H9 (cell line): ENCODE measurements at regions not wholly inside any gene's neighbourhood (a gene's known extent, or its start where the extent isn't known, plus 50 kb on each side); places are given as distances from the start of the nearest gene placed in this dataset.
A peak's percentile ranks its signal among the peaks of the same experiment; 100 is the strongest.

Source experiments
- DNase-seq: peaks from one replicate; pipeline ENCODE4 v3.0.0-alpha.2; 2017
- H2AFZ ChIP-seq: one replicate; pipeline ENCODE4 v1.6.1; 2013; ENCODE audit warnings: mild to moderate bottlenecking, low read length, control low read depth, moderate library complexity
- H2AK5ac ChIP-seq: 2 replicates; pipeline ENCODE4 v1.6.1; 2013; ENCODE audit warnings: low read length, control low read depth, mixed read lengths; ENCODE audit not compliant: insufficient read length
- H2BK120ac ChIP-seq: one replicate; pipeline ENCODE4 v1.6.1; 2013; ENCODE audit warnings: low read depth, mild to moderate bottlenecking, low read length, control low read depth, inconsistent platforms; ENCODE audit not compliant: poor library complexity, severe bottlenecking
- H2BK12ac ChIP-seq: 2 replicates; pipeline ENCODE4 v1.6.1; 2013; ENCODE audit warnings: low read length, control low read depth, mixed read lengths, low read depth; ENCODE audit not compliant: insufficient read length
- H2BK15ac ChIP-seq: 2 replicates; pipeline ENCODE4 v1.6.1; 2013; ENCODE audit warnings: low read depth, low read length, control low read depth
- H2BK20ac ChIP-seq: one replicate; pipeline ENCODE4 v1.6.1; 2013; ENCODE audit warnings: low read depth, mild to moderate bottlenecking, low read length, control low read depth, inconsistent platforms; ENCODE audit not compliant: poor library complexity, severe bottlenecking
- H2BK5ac ChIP-seq: 2 replicates; pipeline ENCODE4 v1.6.1; 2013; ENCODE audit warnings: low read length, control low read depth, mixed read lengths; ENCODE audit not compliant: insufficient read length
- H3K14ac ChIP-seq: 2 replicates; pipeline ENCODE4 v1.6.1; 2013; ENCODE audit warnings: low read length, control low read depth; ENCODE audit not compliant: insufficient read depth
- H3K18ac ChIP-seq: 2 replicates; pipeline ENCODE4 v1.6.1; 2013; ENCODE audit warnings: low read depth, mild to moderate bottlenecking, mixed read lengths, low read length, control low read depth; ENCODE audit not compliant: insufficient read length
- H3K23ac ChIP-seq: 2 replicates; pipeline ENCODE4 v1.6.1; 2013; ENCODE audit warnings: low read length, control low read depth, mixed read lengths, low read depth; ENCODE audit not compliant: insufficient read length
- H3K23me2 ChIP-seq: 2 replicates; pipeline ENCODE4 v1.6.1; 2013; ENCODE audit warnings: low read depth, mild to moderate bottlenecking, mixed read lengths, low read length, control low read depth; ENCODE audit not compliant: insufficient read length, poor library complexity, severe bottlenecking
- H3K27ac ChIP-seq: 2 replicates; pipeline ENCODE4 v1.5.1; 2013; ENCODE audit warnings: low read length, control low read depth, mixed read lengths, low read depth; ENCODE audit not compliant: insufficient read length
- H3K27me3 ChIP-seq: 2 replicates; pipeline ENCODE4 v1.6.1; 2013; ENCODE audit warnings: low read length, control low read depth, inconsistent platforms; ENCODE audit not compliant: insufficient read depth
- H3K4ac ChIP-seq: 2 replicates; pipeline ENCODE4 v1.6.1; 2013; ENCODE audit warnings: low read depth, mild to moderate bottlenecking, control low read depth, inconsistent platforms, low read length, moderate library complexity
- H3K4me1 ChIP-seq: 2 replicates; pipeline ENCODE4 v1.6.1; 2013; ENCODE audit warnings: low read length, control low read depth, inconsistent platforms; ENCODE audit not compliant: insufficient read depth
- H3K4me2 ChIP-seq: 2 replicates; pipeline ENCODE4 v1.6.1; 2013; ENCODE audit warnings: low read length, control low read depth, mixed read lengths; ENCODE audit not compliant: insufficient read length, insufficient read depth
- H3K56ac ChIP-seq: 2 replicates; pipeline ENCODE4 v1.6.1; 2013; ENCODE audit warnings: low read depth, mild to moderate bottlenecking, mixed read lengths, low read length, control low read depth; ENCODE audit not compliant: insufficient read length
- H3K79me1 ChIP-seq: 2 replicates; pipeline ENCODE4 v1.6.1; 2013; ENCODE audit warnings: low read depth, mild to moderate bottlenecking, moderate library complexity, low read length, control low read depth, inconsistent platforms; ENCODE audit not compliant: insufficient read depth, poor library complexity, severe bottlenecking
- H3K79me2 ChIP-seq: 2 replicates; pipeline ENCODE4 v1.6.1; 2013; ENCODE audit warnings: low read length, control low read depth, inconsistent platforms; ENCODE audit not compliant: insufficient read depth
- H3K9ac ChIP-seq: 2 replicates; pipeline ENCODE4 v1.6.1; 2013; ENCODE audit warnings: low read length, control low read depth, mixed read lengths; ENCODE audit not compliant: insufficient read length; ENCODE audit errors: extremely low read depth
- H3K9me3 ChIP-seq: one replicate; pipeline ENCODE4 v1.6.1; 2013; ENCODE audit warnings: low read depth, low read length, inconsistent platforms; ENCODE audit not compliant: control insufficient read depth
- H3T11ph ChIP-seq: one replicate; pipeline ENCODE4 v1.6.1; 2013; ENCODE audit warnings: mild to moderate bottlenecking, low read length, control low read depth, inconsistent platforms
- H4K20me1 ChIP-seq: one replicate; pipeline ENCODE4 v1.6.1; 2013; ENCODE audit not compliant: control insufficient read depth, insufficient read length, insufficient read depth
- H4K5ac ChIP-seq: 2 replicates; pipeline ENCODE4 v1.6.1; 2013; ENCODE audit warnings: low read depth, mild to moderate bottlenecking, mixed read lengths, low read length, control low read depth; ENCODE audit not compliant: insufficient read length
- H4K8ac ChIP-seq: replicated peaks from 2 replicates; pipeline ENCODE4 v1.6.1; 2013; ENCODE audit warnings: low read length, control low read depth, mixed read lengths, low read depth; ENCODE audit not compliant: insufficient read length
- H4K91ac ChIP-seq: 2 replicates; pipeline ENCODE4 v1.6.1; 2013; ENCODE audit warnings: low read depth, mild to moderate bottlenecking, moderate library complexity, mixed read lengths, low read length, control low read depth; ENCODE audit not compliant: insufficient read length
- H3K27ac Mint-ChIP-seq, 3 experiments: 2 replicates in 2 of 3; 3 replicates in 1 of 3; pipeline ENCODE4 v1.8.0; 2020 to 2021; ENCODE audit warnings: mixed read lengths in 3 of 3, mild to moderate bottlenecking in 1 of 3, moderate library complexity in 1 of 3
- H3K27me3 Mint-ChIP-seq: 2 replicates; pipeline ENCODE4 v1.8.0; 2021; ENCODE audit warnings: low read depth, mild to moderate bottlenecking, moderate library complexity, mixed read lengths
- H3K36me3 Mint-ChIP-seq, 3 experiments: 2 replicates in 2 of 3; 3 replicates in 1 of 3; pipeline ENCODE4 v1.8.0; 2020 to 2021; ENCODE audit warnings: low read depth in 3 of 3, mixed read lengths in 3 of 3; ENCODE audit not compliant: insufficient read depth in 1 of 3
- H3K4me1 Mint-ChIP-seq, 2 experiments: 2 replicates each; pipeline ENCODE4 v1.8.0; 2020; ENCODE audit warnings: mixed read lengths in 2 of 2
- H3K4me3 Mint-ChIP-seq, 2 experiments: 2 replicates in 1 of 2; 3 replicates in 1 of 2; pipeline ENCODE4 v1.8.0; 2020 to 2021; ENCODE audit warnings: mild to moderate bottlenecking in 2 of 2, mixed read lengths in 2 of 2, moderate library complexity in 1 of 2
- H3K9me3 Mint-ChIP-seq, 2 experiments: 2 replicates in 1 of 2; 3 replicates in 1 of 2; pipeline ENCODE4 v1.8.0; 2020; ENCODE audit warnings: mild to moderate bottlenecking in 2 of 2, mixed read lengths in 2 of 2, moderate library complexity in 1 of 2
- CTCF ChIP-seq: fragments of 200-600 bp; sonication (generic); conservative IDR thresholded peaks from 3 replicates; pipeline ENCODE4 v1.8.0; 2021; ENCODE audit warnings: antibody characterized with exemption, mild to moderate bottlenecking
- WGBS: extraction: QIAGEN DNeasy Blood & Tissue Kit; methylation state at CpG from one replicate; pipeline ENCODE4 v1.1.7; 2013; ENCODE audit warnings: missing lambda C conversion rate, low lambda C conversion rate, mixed read lengths; ENCODE audit not compliant: insufficient read length; ENCODE audit errors: extremely low coverage; 5-methylcytosine and 5-hydroxymethylcytosine counted together

DNA sequence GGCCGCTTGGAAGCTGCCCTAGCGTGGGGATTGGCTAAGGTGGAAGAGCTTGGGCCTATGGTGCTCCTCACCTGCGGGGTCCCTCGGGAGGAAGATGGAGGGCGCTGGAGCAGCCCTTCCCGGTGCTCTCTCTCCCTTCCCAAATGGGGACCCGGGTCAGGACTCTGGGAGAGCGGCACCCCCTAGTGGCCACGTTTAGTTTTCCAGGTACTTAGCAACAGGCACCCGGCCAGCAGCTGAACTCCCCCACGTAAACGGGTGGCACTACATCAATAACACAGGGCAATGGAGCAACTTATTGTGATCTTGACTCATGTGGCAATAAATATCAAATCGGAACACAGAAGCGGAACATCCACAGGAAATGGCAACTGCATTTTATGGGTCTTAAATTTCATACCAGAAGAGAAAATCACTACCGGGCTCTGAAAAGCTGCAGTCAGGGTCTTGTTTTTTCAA, 316.6 kb downstream of the AGTPBP1 start:
- H3K23ac ChIP-seq: no peak overlapping the region
- peaks cover 2 to 4% of the 10 kb centered on the region in 2 experiments; a peak in 2 of 5 replicates for H3K9me3 Mint-ChIP-seq
- no peak overlapping the region for H3K4me2 ChIP-seq
- DNase-seq: peak; percentile 92
- TF ChIP-seq CTCF: peak; percentile 95
- no peaks in the 10 kb centered on the region for H3K23me2 ChIP-seq
- no peak overlapping the region for H4K8ac ChIP-seq
- H2BK20ac ChIP-seq: no peak overlapping the region
- H2AK5ac ChIP-seq: no peak overlapping the region
- H3K9me3 ChIP-seq: no peaks in the 10 kb centered on the region
- H3K27ac ChIP-seq: no peak overlapping the region
- H3K56ac ChIP-seq: no peak overlapping the region
- H3K27ac Mint-ChIP-seq: no peak overlapping the region
- no peak overlapping the region for H3K4ac ChIP-seq
- H3K4me1 ChIP-seq: no peaks in the 10 kb centered on the region
- H3K27me3 Mint-ChIP-seq: no peaks in the 10 kb centered on the region; the same call in none of the 2 replicates
- no peaks in the 10 kb centered on the region for H3K79me1 ChIP-seq
- H4K91ac ChIP-seq: no peak overlapping the region
- no peak overlapping the region for H3K14ac ChIP-seq
- no peak overlapping the region for H2BK120ac ChIP-seq
- H3K4me3 Mint-ChIP-seq: no peak overlapping the region
- H3K9ac ChIP-seq: no peak overlapping the region
- H3K27me3 ChIP-seq: no peaks in the 10 kb centered on the region
- H3K36me3 Mint-ChIP-seq: peaks cover 0 to 4% (median 0%) of the 10 kb centered on the region in 3 experiments; a peak in 2 of 7 replicates
- no peak overlapping the region for H4K5ac ChIP-seq
- peak overlapping the region; percentile 11 for H2AFZ ChIP-seq
- WGBS: no CpG with 5 or more reads among the region's 15 CpGs
- H3K4me1 Mint-ChIP-seq: peaks cover 9 to 10% of the 10 kb centered on the region in 2 experiments
- H3K79me2 ChIP-seq: no peaks in the 10 kb centered on the region
- no peak overlapping the region for H2BK12ac ChIP-seq
- H2BK5ac ChIP-seq: no peak overlapping the region
- no peaks in the 10 kb centered on the region for H4K20me1 ChIP-seq
- H2BK15ac ChIP-seq: no peak overlapping the region
- H3T11ph ChIP-seq: no peak overlapping the region
- H3K18ac ChIP-seq: no peak overlapping the region
